AG04449 (cell line): ENCODE measurements at regions not wholly inside any gene's neighbourhood (a gene's known extent, or its start where the extent isn't known, plus 50 kb on each side); places are given as distances from the start of the nearest gene placed in this dataset.

Experiments used
- CTCF ChIA-PET: fragments of 350-600 bp; formaldehyde crosslinking; extraction: SDS; loops from one replicate; lab custom pipeline; 2021; ENCODE audit warnings: antibody characterized with exemption; lab: Yijun Ruan, JAX
- POLR2A ChIA-PET: fragments of 400-600, 350-600 bp; formaldehyde crosslinking; extraction: SDS; loops from one replicate; lab custom pipeline; 2020; ENCODE audit warnings: antibody characterized with exemption, inconsistent platforms; lab: Yijun Ruan, JAX
- DNase-seq: peaks from one replicate; pipeline ENCODE4 v3.0.0-alpha.2; 2010; ENCODE audit warnings: low read depth, low spot score
- H3K4me3 ChIP-seq: 2 replicates; pipeline ENCODE4 v1.5.1; 2011; ENCODE audit warnings: low read depth, mild to moderate bottlenecking, control low read depth, low read length
- TF ChIP-seq, protein P1 (sequence below): IDR thresholded peaks from one replicate; pipeline ENCODE4 v1.5.1; 2011; ENCODE audit warnings: mild to moderate bottlenecking, moderate library complexity, low read length, control low read depth, inconsistent platforms; ENCODE audit not compliant: insufficient read depth; ENCODE audit errors: missing control alignments

- ChIA-PET CTCF (interaction anchor here (0.7 kb wide), 1 partner anchor 13 kb away, joined by 3 read pairs; no protein-coding TSS in a partner anchor), POLR2A (no interaction called here)
- DNase-seq: no peak
Observed at GRCh38 chr3:35071772-35072171, 567.6 kb upstream of the ARPP21 start.

DNA sequence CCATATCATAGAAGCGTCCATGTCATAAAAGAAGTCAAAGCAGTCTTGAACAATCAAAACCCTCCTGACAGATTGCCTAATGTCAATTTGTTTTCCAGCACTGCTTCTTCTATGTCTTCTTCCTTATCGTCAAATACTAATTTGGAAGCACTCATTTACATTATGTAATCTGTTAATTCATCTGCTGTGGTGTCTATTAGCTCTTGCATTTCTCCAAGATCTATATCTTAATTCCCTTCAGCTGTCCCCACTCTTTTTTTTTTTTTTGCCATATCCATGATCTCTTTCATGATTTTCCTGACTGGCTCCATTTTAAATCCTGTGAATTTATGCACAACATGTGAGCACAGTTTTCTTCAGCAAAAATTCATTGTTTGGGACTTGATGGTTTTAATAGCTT is 560.5 kb upstream of the ARPP21 start:
- DNase-seq: no peak
- CTCF ChIA-PET: no interaction called here
- no peak overlapping the region for H3K4me3 ChIP-seq
- POLR2A ChIA-PET: no interaction called here
- TF ChIP-seq, protein P1, sequence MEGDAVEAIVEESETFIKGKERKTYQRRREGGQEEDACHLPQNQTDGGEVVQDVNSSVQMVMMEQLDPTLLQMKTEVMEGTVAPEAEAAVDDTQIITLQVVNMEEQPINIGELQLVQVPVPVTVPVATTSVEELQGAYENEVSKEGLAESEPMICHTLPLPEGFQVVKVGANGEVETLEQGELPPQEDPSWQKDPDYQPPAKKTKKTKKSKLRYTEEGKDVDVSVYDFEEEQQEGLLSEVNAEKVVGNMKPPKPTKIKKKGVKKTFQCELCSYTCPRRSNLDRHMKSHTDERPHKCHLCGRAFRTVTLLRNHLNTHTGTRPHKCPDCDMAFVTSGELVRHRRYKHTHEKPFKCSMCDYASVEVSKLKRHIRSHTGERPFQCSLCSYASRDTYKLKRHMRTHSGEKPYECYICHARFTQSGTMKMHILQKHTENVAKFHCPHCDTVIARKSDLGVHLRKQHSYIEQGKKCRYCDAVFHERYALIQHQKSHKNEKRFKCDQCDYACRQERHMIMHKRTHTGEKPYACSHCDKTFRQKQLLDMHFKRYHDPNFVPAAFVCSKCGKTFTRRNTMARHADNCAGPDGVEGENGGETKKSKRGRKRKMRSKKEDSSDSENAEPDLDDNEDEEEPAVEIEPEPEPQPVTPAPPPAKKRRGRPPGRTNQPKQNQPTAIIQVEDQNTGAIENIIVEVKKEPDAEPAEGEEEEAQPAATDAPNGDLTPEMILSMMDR: no peak

More at GRCh38 chr3:35071772-35072171, 567.6 kb upstream of the ARPP21 start:
- TF ChIP-seq, protein P1: no peak
- H3K4me3 ChIP-seq: no peak overlapping the region

DNA sequence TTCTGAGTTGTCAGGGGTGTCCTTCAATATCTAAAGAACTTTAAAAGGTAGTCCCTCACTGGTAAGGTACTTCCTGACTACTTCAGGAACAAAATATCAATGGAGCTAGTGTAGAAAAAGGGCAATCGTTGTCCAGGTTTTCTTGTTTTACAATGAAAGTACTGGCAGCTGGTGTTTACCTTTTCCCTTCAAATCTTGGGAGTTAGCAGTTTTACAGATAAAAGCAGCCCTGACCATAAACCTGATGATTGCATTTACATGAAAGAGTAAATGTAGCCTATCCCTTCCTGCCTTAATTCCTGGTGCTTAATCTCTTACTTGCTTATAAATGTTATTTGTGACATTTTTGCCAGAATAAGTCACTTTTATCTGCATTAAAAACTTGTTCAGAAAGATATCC is 559.9 kb upstream of the ARPP21 start:
- no peak overlapping the region for H3K4me3 ChIP-seq
- ChIA-PET POLR2A (no interaction called here), CTCF (no interaction called here)
- no peak for DNase-seq
- TF ChIP-seq, protein P1: no peak

GRCh38 chr3:35081899-35082298 is 557.4 kb upstream of the ARPP21 start:
- TF ChIP-seq, protein P1: no peak

DNA sequence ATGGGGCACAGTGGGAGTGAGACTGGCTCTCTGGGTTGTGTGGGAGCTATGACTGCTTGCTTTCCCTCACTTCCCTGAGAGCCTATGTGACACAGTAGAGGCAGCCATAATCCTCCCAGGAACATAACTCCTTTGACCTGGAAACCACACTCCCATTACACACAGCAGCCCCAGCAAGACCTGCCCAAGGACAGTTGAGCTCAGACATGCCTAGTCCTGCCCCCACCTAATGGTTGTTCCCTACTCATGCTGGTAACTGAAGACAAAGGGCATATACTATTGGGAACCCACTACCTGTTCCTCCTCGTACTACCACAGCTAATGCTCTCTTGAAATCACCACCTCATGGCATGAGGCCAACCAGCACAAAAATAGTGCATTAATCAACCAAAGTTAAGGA is 550.4 kb upstream of the ARPP21 start:
- TF ChIP-seq, protein P1: no peak
- H3K4me3 ChIP-seq: no peak overlapping the region
- POLR2A ChIA-PET: no interaction called here
- CTCF ChIA-PET: no interaction called here
- no peak for DNase-seq

More at GRCh38 chr3:35081899-35082298, 557.4 kb upstream of the ARPP21 start:
- ChIA-PET POLR2A (no interaction called here), CTCF (no interaction called here)
- H3K4me3 ChIP-seq: no peak overlapping the region
- no peak for DNase-seq

DNA sequence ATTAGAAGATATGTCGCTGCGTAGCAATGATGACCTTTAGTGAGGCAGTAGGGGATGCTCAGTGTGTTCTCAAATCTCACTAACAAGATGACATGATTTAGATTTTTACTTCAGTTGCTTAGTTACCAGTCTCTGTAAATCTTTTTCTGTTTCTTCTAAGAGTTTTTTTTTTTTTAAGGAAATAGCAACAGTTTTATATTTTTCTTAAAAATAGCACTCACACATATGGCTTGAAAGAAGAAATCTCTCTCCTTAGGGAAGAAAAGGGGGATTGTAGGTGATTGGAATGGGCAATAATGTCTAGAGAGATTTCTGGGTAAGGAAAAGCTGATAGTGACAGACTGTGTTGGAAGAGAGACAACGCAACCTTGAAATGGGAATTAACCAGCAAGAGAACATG is 524.6 kb upstream of the ARPP21 start:
- CTCF ChIA-PET: no interaction called here

More for the DNA sequence above, 524.6 kb upstream of the ARPP21 start:
- POLR2A ChIA-PET: no interaction called here
- no peak for DNase-seq
- no peak overlapping the region for H3K4me3 ChIP-seq
- TF ChIP-seq, protein P1: no peak
